ENCODE measurements at regions not wholly inside any gene's neighbourhood (a gene's known extent, or its start where the extent isn't known, plus 50 kb on each side); places are given as distances from the start of the nearest gene placed in this dataset.
"Not testable (repeated sequence)": the region's sequence is repeated elsewhere in the genome, so short reads cannot be mapped to it uniquely, and the experiment has no call there.

GRCh38 chr10:15921423-15921945 is 61.2 kb upstream of the MINDY3 start:
- DNase-seq; intact Hi-C loops (cut with micrococcal nuclease; ENCODE audit: unreplicated experiment); H3K4me3 Mint-ChIP-seq (ENCODE audit: low read depth, unreplicated experiment); H3K27ac Mint-ChIP-seq (ENCODE audit: unreplicated experiment); H3K4me1 Mint-ChIP-seq (ENCODE audit: low read depth, unreplicated experiment); H3K27me3 Mint-ChIP-seq (ENCODE audit: unreplicated experiment); CTCF ChIA-PET; H3K9me3 Mint-ChIP-seq (ENCODE audit: low read depth, unreplicated experiment); BruUV-seq (replicated peaks); H3K36me3 Mint-ChIP-seq (ENCODE audit: insufficient read depth, unreplicated experiment): not testable (repeated sequence)

GRCh38 chr10:15931376-15931775 is 71.1 kb upstream of the MINDY3 start:
- Mint-ChIP-seq H3K9me3 (ENCODE audit: low read depth, unreplicated experiment) (no peaks in the 10 kb centered on the region), H3K27me3 (ENCODE audit: unreplicated experiment) (no peaks in the 10 kb centered on the region), H3K27ac (ENCODE audit: unreplicated experiment) (no peak overlapping the region), H3K4me3 (ENCODE audit: low read depth, unreplicated experiment) (no peak overlapping the region), H3K4me1 (ENCODE audit: low read depth, unreplicated experiment) (no peaks in the 10 kb centered on the region), H3K36me3 (ENCODE audit: insufficient read depth, unreplicated experiment) (no peaks in the 10 kb centered on the region)
- no peak for DNase-seq
- intact Hi-C loops (cut with micrococcal nuclease; ENCODE audit: unreplicated experiment) = no loop called here
- TF ChIP-seq CTCF (IDR thresholded peaks at IDR 0.05; ENCODE audit: unreplicated experiment) = no peak
- CTCF ChIA-PET = interaction anchor here (0.8 kb wide), 1 partner anchor 154 kb away, joined by 3 read pairs; no protein-coding TSS in a partner anchor
- BruUV-seq (replicated peaks) = no TSS peak

- intact Hi-C loops (cut with micrococcal nuclease; ENCODE audit: unreplicated experiment); H3K4me3 Mint-ChIP-seq (ENCODE audit: low read depth, unreplicated experiment); BruUV-seq (replicated peaks); CTCF ChIA-PET; H3K9me3 Mint-ChIP-seq (ENCODE audit: low read depth, unreplicated experiment); DNase-seq; H3K36me3 Mint-ChIP-seq (ENCODE audit: insufficient read depth, unreplicated experiment); H3K27ac Mint-ChIP-seq (ENCODE audit: unreplicated experiment); H3K4me1 Mint-ChIP-seq (ENCODE audit: low read depth, unreplicated experiment): not testable (repeated sequence)
- peaks cover 13% of the 10 kb centered on the region for H3K27me3 Mint-ChIP-seq (ENCODE audit: unreplicated experiment)
Measured at GRCh38 chr10:15939543-15939942, 79.2 kb upstream of the MINDY3 start.

GRCh38 chr10:15943426-15943825 is 83.1 kb upstream of the MINDY3 start:
- no TSS peak for BruUV-seq (replicated peaks)
- Mint-ChIP-seq H3K27me3 (ENCODE audit: unreplicated experiment) (peaks cover 13% of the 10 kb centered on the region), H3K4me1 (ENCODE audit: low read depth, unreplicated experiment) (no peaks in the 10 kb centered on the region), H3K36me3 (ENCODE audit: insufficient read depth, unreplicated experiment) (no peaks in the 10 kb centered on the region), H3K27ac (ENCODE audit: unreplicated experiment) (no peak overlapping the region), H3K9me3 (ENCODE audit: low read depth, unreplicated experiment) (peaks cover 11% of the 10 kb centered on the region), H3K4me3 (ENCODE audit: low read depth, unreplicated experiment) (no peak overlapping the region)
- no peak for DNase-seq
- TF ChIP-seq CTCF (IDR thresholded peaks at IDR 0.05; ENCODE audit: unreplicated experiment) = no peak
- CTCF ChIA-PET = no interaction called here
- intact Hi-C loops (cut with micrococcal nuclease; ENCODE audit: unreplicated experiment) = no loop called here

GRCh38 chr10:15954188-15954587 is 93.9 kb upstream of the MINDY3 start:
- CTCF ChIA-PET = no interaction called here
- Mint-ChIP-seq H3K27me3 (ENCODE audit: unreplicated experiment) (no peaks in the 10 kb centered on the region), H3K36me3 (ENCODE audit: insufficient read depth, unreplicated experiment) (no peaks in the 10 kb centered on the region), H3K4me1 (ENCODE audit: low read depth, unreplicated experiment) (no peaks in the 10 kb centered on the region), H3K9me3 (ENCODE audit: low read depth, unreplicated experiment) (peaks cover 2% of the 10 kb centered on the region), H3K27ac (ENCODE audit: unreplicated experiment) (no peak overlapping the region), H3K4me3 (ENCODE audit: low read depth, unreplicated experiment) (no peak overlapping the region)
- intact Hi-C loops (cut with micrococcal nuclease; ENCODE audit: unreplicated experiment) = no loop called here
- no TSS peak for BruUV-seq (replicated peaks)
- no peak for DNase-seq
- no peak for TF ChIP-seq CTCF (IDR thresholded peaks at IDR 0.05; ENCODE audit: unreplicated experiment)
